Esophagus squamous epithelium (tissue), 5 donors: ENCODE measurements at regions not wholly inside any gene's neighbourhood (a gene's known extent, or its start where the extent isn't known, plus 50 kb on each side); places are given as distances from the start of the nearest gene placed in this dataset.

Source experiments
- DNase-seq: peaks from one replicate; lab custom pipeline; 2025; lab: John Stamatoyannopoulos, UW
- H3K27ac ChIP-seq, 4 donors: fragments of 200-600 bp; sonication (generic); one replicate each; pipeline ENCODE4 v1.5.1; 2016 to 2019; ENCODE audit warnings: mild to moderate bottlenecking in 1 of 4
- H3K27me3 ChIP-seq, 4 donors: fragments of 200-600 bp; sonication (generic); 1 replicate in 3 of 4; 2 replicates in 1 of 4; pipeline versions ENCODE4 v1.5.1 to v1.6.0; 2017 to 2021; ENCODE audit warnings: antibody characterized with exemption in 1 of 4
- H3K36me3 ChIP-seq, 3 donors: fragments of 200-600 bp; sonication (generic); one replicate each; pipeline ENCODE4 v1.5.1; 2016 to 2019
- H3K4me1 ChIP-seq, 3 donors: fragments of 200-600 bp; sonication (generic); one replicate each; pipeline ENCODE4 v1.5.1; 2017 to 2019
- H3K4me3 ChIP-seq, 4 donors: fragments of 200-600 bp; sonication (generic); 1 replicate in 3 of 4; 2 replicates in 1 of 4; pipeline ENCODE4 v1.5.1; 2016 to 2019; ENCODE audit warnings: mild to moderate bottlenecking in 2 of 4, moderate library complexity in 1 of 4
- H3K9me3 ChIP-seq, 3 donors: fragments of 200-600 bp; sonication (generic); one replicate each; pipeline ENCODE4 v1.5.1; 2016 to 2019
- CTCF ChIP-seq, 6 experiments: fragments of 450-650 bp in 4 of 6; fragments of 200-600 bp in 2 of 6; sonication (generic) in 2 of 6; IDR thresholded peaks; one replicate each; pipeline ENCODE4 v1.5.1; 2016 to 2019; ENCODE audit warnings: antibody characterized with exemption in 6 of 6, mild to moderate bottlenecking in 4 of 6, moderate library complexity in 4 of 6
- POLR2A ChIP-seq, 4 donors: fragments of 450-650 bp; IDR thresholded peaks; one replicate each; pipeline ENCODE4 v1.6.1; 2017; ENCODE audit warnings: antibody characterized with exemption in 4 of 4, mild to moderate bottlenecking in 4 of 4, moderate library complexity in 3 of 4
- WGBS, 2 donors: methylation state at CpG; one replicate each; pipeline ENCODE4 v1.1.5; 2018; 5-methylcytosine and 5-hydroxymethylcytosine counted together
- intact Hi-C: fragments of 100-400 bp; cut with DNase I; formaldehyde crosslinking; loops from one replicate; pipeline ENCODE4 v1.15.0; 2022
- donor health status: DM: yes; HTN: yes; CAD: no.

- H3K9me3 ChIP-seq, result no peaks in the 10 kb centered on the region
- H3K36me3 ChIP-seq, result no peaks in the 10 kb centered on the region
- H3K4me3 ChIP-seq, result no peak overlapping the region
- H3K27ac ChIP-seq, result no peak overlapping the region
- DNase-seq, result no peak
- intact Hi-C loops, result no loop called here
- H3K4me1 ChIP-seq, result peaks cover 0 to 3% (median 0%) of the 10 kb centered on the region in 3 donors
- H3K27me3 ChIP-seq, result no peaks in the 10 kb centered on the region
- no peak for TF ChIP-seq POLR2A (IDR thresholded peaks at IDR 0.05)
- TF ChIP-seq CTCF (IDR thresholded peaks at IDR 0.05), result no peak
Observed at GRCh38 chr4:30783751-30784150, 63.6 kb downstream of the PCDH7 start.

GRCh38 chr4:30789219-30789671, 69.1 kb downstream of the PCDH7 start:
- WGBS, 2 donors, result 3 to 6% methylated on average over 2 of the region's 2 CpGs
- H3K27me3 ChIP-seq, result no peaks in the 10 kb centered on the region
- TF ChIP-seq POLR2A (IDR thresholded peaks at IDR 0.05), result no peak
- no peak for TF ChIP-seq CTCF (IDR thresholded peaks at IDR 0.05)
- no peaks in the 10 kb centered on the region for H3K9me3 ChIP-seq
- H3K4me1 ChIP-seq, result peaks cover 0 to 19% (median 0%) of the 10 kb centered on the region in 3 donors
- H3K27ac ChIP-seq, result peak overlapping the region in 3 of 4 donors; percentile 51 to 57 (median 54)
- no peak for DNase-seq
- intact Hi-C loops, result no loop called here
- no peaks in the 10 kb centered on the region for H3K36me3 ChIP-seq
- H3K4me3 ChIP-seq, result peak overlapping the region in 2 of 4 donors; percentile 4 to 10

- Histone ChIP-seq H3K4me3 (no peak overlapping the region), H3K36me3 (no peaks in the 10 kb centered on the region), H3K4me1 (peaks cover 0 to 19% (median 0%) of the 10 kb centered on the region in 3 donors), H3K27ac (peak overlapping the region in 1 of 4 donors; percentile 54), H3K9me3 (no peaks in the 10 kb centered on the region), H3K27me3 (no peaks in the 10 kb centered on the region)
- intact Hi-C loops, result no loop called here
- no peak for TF ChIP-seq CTCF (IDR thresholded peaks at IDR 0.05)
- no peak for TF ChIP-seq POLR2A (IDR thresholded peaks at IDR 0.05)
- no peak for DNase-seq
- 87 to 93% methylated on average over 1 of the region's 1 CpG for WGBS, 2 donors
Observed at GRCh38 chr4:30790123-30790522, 70.0 kb downstream of the PCDH7 start.

DNA sequence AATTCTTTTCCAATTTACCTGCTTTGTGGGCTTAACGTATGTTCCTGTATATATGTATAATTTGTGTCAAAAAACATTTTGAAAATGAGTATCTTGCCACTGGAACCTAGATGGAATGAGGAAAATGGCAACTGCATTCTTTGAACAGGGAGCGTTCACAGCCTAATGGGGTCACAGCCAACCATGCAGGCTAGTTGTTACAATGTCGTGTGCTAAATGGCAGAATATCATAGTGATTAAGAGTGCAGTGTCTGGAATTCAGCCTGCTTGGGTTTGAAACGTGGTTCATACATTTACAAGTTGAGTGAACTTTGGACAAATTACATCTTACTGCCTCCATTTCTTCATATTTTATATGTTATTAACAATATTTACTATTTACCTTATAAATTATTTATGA, 70.8 kb downstream of the PCDH7 start:
- Histone ChIP-seq H3K36me3 (no peaks in the 10 kb centered on the region), H3K9me3 (no peaks in the 10 kb centered on the region), H3K4me1 (peaks cover 0 to 19% (median 0%) of the 10 kb centered on the region in 3 donors), H3K27ac (no peak overlapping the region), H3K27me3 (no peaks in the 10 kb centered on the region), H3K4me3 (no peak overlapping the region)
- 84 to 86% methylated on average over 4 of the region's 4 CpGs for WGBS, 2 donors
- no peak for TF ChIP-seq CTCF (IDR thresholded peaks at IDR 0.05)
- TF ChIP-seq POLR2A (IDR thresholded peaks at IDR 0.05), result no peak
- DNase-seq, result no peak
- intact Hi-C loops, result no loop called here

DNA sequence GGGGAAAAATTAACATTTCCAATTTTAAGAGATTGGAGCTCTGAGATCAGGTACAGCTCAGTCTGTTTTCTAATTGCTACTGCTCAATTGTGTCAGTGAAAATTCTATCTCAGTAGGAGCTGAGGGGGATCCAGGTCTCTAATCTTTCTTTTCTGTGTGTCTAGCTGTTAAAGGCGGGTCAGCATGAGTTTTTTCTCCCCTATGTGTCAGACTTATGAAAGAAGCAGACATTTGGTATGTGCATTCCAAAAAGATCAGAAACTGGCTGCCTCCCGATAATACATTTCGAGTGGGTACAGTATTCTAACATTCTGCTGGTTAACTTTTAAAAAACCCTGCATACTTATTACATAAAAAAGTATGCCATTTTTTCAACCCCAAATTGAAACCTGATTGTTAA, 72.4 kb downstream of the PCDH7 start:
- WGBS, 2 donors, result 74 to 75% methylated on average over 3 of the region's 3 CpGs
- no peak overlapping the region for H3K4me3 ChIP-seq
- no peak overlapping the region for H3K27ac ChIP-seq
- H3K4me1 ChIP-seq, result peaks cover 0 to 19% (median 0%) of the 10 kb centered on the region in 3 donors
- H3K27me3 ChIP-seq, result no peaks in the 10 kb centered on the region
- no peaks in the 10 kb centered on the region for H3K9me3 ChIP-seq
- H3K36me3 ChIP-seq, result no peaks in the 10 kb centered on the region
- no peak for TF ChIP-seq POLR2A (IDR thresholded peaks at IDR 0.05)
- DNase-seq, result no peak
- intact Hi-C loops, result no loop called here

DNA sequence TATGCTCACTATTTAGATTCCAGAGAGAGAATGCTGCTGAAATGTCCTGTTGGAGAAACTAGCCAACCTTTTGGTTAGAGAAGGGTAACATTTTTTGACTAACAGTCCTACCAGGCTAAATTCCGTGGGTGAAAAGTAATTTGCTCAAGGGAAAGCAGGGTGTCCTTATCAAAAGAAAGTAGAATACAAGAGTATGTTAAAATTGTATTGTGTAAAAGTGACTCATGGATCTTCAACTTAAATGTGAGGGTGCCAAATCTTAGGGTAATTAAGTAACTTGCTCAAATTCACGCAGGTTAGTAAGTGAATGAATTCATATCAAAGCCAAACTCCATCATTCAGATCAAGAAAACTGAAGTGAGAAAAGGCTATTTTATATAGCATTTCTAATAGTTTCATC, 81.7 kb downstream of the PCDH7 start:
- 33 to 41% methylated on average over 2 of the region's 2 CpGs for WGBS, 2 donors
- H3K9me3 ChIP-seq, result no peaks in the 10 kb centered on the region
- H3K27ac ChIP-seq, result peak overlapping the region in 2 of 4 donors; percentile 18 to 54
- intact Hi-C loops, result no loop called here
- no peaks in the 10 kb centered on the region for H3K27me3 ChIP-seq
- peaks cover 0 to 19% (median 4%) of the 10 kb centered on the region in 3 donors for H3K4me1 ChIP-seq
- H3K36me3 ChIP-seq, result no peaks in the 10 kb centered on the region
- TF ChIP-seq CTCF (IDR thresholded peaks at IDR 0.05) (no peak), POLR2A (IDR thresholded peaks at IDR 0.05) (no peak)
- no peak overlapping the region for H3K4me3 ChIP-seq
- DNase-seq, result no peak
